ENCODE measurements at regions not wholly inside any gene's neighbourhood (a gene's known extent, or its start where the extent isn't known, plus 50 kb on each side); places are given as distances from the start of the nearest gene placed in this dataset.
"Not testable (repeated sequence)": the region's sequence is repeated elsewhere in the genome, so short reads cannot be mapped to it uniquely, and the experiment has no call there.

DNA sequence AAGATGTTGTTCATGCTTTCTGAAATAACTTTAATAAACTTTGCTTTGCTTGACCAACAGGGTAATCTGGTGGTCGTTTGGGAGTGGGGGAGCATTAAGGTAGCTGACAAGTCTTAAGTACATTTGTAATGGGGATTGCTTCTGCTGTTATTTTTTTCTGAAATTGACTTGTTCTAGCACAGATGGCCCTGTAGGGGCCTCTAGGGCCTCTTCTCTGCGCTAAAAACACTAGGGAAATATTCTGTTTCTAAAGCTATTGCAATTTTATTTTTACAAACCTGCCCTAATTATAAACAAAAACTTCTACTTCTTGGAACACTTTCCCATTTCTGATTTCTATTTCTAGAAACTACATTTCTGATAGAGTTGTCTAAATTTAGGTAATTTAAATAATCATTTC is 191.3 kb upstream of the KCNJ3 start:
- DNase-seq (ENCODE audit: low read depth): no peak

DNA sequence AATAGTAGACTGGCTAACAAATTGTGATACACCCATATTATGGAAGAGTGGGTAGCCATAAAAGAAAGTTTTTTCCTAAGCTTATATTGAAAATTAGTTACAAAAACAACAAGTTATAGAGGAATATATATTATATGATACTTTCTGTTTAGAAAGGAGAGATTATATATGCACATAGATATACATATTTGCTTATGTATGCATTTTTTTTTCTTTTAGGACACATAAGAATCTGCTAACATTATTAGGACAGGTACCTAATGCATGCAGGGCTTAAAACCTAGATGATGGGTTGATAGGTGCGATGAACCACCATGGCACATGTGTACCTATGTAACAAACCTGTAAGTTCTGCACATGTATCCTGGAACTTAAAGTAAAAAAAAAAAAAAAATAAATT is 179.6 kb upstream of the KCNJ3 start:
- no peak for DNase-seq (ENCODE audit: low read depth)

GRCh38 chr2:154520951-154521350 is 177.5 kb upstream of the KCNJ3 start:
- not testable (repeated sequence) for DNase-seq (ENCODE audit: low read depth)

DNA sequence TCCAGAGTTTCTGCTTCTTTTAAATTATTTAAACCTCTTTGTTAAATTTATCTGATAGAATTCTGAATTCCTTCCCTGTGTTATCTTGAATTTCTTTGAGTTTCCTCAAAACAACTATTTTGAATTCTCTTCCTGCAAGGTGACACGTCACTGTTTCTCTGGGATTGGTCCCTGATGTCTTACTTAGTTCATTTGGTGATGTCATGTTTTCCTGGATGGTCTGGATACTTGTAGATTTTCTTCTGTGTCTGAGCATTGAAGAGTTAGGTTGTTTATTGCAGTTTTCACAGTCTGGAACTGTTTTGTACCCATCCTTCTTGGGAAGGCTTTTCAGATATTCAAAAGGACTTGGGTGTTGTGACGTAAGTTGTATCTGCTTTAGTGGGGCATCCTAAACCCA is 172.3 kb upstream of the KCNJ3 start:
- no peak for DNase-seq (ENCODE audit: low read depth)

- no peak for DNase-seq (ENCODE audit: low read depth)
These were observed 170.5 kb upstream of the KCNJ3 start for GRCh38 chr2:154527962-154528361.

DNA sequence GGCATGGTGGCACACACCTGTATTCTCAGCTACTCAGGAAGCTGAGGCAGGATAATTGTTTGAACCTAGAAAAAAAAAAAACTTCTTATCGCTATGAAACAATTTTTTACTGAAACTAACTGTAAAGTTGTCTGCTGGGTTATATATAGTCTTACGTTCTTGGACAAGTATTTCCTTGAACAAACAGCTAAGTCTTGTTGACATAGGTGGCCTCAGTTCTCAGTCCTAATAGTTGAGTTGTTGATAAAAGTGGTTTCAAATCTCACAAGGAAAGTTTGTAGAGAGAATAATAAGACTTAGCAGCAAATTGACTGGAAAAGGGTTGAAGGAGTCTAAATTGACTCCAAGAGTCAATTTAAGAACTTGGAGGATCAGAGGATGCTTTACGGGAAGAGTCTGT is 166.5 kb upstream of the KCNJ3 start:
- no peak for DNase-seq (ENCODE audit: low read depth)

DNA sequence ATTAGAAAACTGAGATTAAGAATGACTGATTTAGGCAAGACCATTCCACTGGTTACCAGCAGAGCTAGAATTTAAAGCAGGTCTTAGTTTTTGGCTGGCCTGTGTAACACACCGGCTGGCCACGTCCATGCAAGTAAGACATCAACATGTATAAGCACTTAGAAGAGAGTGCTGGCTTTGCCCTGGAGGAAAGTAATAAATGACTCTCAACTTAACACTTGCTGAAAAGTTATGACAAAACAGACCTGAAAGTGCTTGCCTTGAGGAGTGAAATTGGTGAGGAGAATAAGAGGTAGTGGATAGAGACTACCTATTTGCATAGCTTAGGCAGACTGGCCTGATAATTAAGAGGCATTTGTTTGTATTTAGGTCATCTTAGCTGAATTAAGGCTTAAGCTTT is 165.7 kb upstream of the KCNJ3 start:
- DNase-seq (ENCODE audit: low read depth): no peak

DNA sequence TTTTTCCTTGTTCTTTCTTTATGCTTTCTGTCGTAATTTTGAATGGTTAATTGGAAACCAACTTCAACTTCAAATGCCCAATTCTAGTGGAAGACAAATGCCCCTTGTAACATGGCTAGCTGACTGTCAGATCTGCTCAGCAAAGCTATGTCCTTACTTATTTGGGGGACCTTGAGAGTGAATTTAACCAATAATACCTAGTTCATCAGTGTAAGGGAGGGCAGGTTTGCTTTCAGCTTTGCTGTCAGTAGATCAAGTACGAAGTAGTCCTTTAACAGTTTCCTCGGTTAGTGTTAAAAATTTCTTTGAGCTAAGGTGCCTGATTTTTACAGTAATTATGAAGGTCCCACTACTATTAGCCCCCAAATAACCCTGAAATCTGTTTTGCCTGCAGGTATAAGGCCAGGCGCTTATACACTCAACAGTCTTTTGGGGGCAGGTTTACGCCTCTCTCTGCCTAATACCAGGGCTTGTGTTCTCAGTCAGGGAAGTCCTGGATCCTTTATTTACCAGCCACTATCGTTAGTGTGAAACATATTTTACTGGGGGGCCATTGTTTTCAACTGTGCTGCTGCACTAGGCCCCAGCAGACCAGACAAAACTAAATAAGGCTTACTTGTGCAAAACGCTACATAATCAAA is 165.1 kb upstream of the KCNJ3 start:
- DNase-seq (ENCODE audit: low read depth): no peak

GRCh38 chr2:154537024-154537423 is 161.5 kb upstream of the KCNJ3 start:
- DNase-seq (ENCODE audit: low read depth): no peak

DNA sequence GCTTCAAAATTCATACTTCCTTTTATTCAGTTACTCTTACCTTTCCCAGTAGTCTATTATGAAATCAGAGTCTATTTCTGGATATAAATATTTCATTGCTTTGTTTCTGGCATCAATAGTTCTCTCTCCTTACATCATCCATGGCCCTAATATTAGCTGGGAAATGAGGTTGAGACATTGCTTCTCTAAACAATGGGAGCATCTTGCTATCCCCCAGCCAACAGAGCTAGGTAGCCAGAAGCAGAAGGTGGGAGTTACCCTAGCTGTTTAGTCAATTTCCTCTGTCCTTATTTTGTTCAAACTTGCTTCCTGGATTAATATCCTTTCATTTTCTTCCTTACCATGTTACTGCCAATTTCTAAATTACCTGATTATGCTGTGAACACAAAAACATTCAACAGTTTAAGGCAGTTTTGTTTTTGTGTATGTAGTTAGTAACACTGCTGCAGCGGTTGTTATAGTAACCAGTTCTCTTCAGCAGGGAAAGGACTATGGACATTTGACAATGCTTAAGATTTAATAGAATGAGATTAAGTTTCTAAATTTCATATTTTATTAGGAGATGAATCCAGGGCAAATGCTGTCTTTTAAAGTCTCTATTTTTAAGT is 160.5 kb upstream of the KCNJ3 start:
- peak; percentile 11 for DNase-seq (ENCODE audit: low read depth)

DNA sequence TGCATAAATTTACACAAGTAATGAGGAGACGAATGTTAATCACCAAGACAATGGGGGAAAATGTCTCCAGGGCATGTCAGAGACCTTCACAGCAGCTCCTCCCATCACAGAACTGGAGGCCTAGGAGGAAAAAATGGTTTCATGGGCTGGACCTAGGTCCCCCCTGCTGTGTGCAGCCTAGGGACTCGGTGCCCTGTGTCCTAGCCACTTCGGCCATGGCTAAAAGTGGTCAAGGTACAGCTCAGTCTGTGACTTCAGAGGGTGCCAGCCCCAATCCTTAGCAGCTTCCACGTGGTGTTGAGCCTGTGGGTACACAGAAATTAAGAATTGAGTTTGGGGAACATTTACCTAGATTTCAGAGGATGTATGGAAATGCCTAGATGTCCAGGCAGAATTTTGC is 152.2 kb upstream of the KCNJ3 start:
- no peak for DNase-seq (ENCODE audit: low read depth)

DNA sequence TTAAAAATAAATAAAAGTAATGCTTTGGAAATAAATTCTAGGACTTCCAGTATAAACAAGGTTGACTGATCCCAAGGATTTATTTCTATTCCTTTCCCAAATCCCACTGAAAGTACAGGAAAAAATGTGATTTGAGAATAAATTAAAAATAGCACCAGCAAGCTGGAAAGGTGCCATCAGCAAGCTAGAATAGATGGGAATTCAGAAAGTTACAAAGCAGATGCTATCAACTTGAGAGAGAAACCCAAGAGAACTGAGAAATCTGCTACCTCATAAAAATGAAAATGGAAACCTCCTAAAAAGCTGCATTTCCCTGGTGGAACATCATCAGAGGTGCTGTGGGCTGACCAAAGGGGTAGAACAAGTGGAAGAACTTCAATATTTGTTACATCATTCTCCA is 148.6 kb upstream of the KCNJ3 start:
- no peak for DNase-seq (ENCODE audit: low read depth)

GRCh38 chr2:154551649-154552048 is 146.8 kb upstream of the KCNJ3 start:
- DNase-seq (ENCODE audit: low read depth): no peak

DNA sequence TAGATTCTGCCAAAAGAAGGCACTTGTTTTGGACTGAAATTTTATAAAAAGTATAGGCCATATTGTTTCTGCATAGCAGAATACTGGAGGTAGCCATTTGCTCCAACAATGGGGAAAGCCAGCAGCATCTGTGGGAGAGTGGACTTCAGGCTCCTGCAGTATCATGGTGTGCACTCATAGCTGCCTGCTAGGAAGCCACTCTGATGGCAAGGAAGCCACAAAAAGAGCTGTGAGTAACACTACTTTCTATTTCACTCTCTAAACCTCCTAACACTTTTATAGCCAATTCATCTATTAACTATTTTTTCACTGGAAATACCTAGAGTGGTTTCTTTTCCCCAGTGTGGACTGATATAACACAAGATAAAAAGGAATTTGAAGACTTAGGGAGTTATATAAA is 144.4 kb upstream of the KCNJ3 start:
- no peak for DNase-seq (ENCODE audit: low read depth)

GRCh38 chr2:154555710-154556109 is 142.8 kb upstream of the KCNJ3 start:
- no peak for DNase-seq (ENCODE audit: low read depth)

GRCh38 chr2:154556146-154556545 is 142.3 kb upstream of the KCNJ3 start:
- no peak for DNase-seq (ENCODE audit: low read depth)

- no peak for DNase-seq (ENCODE audit: low read depth)
These were observed 141.9 kb upstream of the KCNJ3 start for GRCh38 chr2:154556607-154557006.

GRCh38 chr2:154557906-154558305 is 140.6 kb upstream of the KCNJ3 start:
- DNase-seq (ENCODE audit: low read depth): no peak

DNA sequence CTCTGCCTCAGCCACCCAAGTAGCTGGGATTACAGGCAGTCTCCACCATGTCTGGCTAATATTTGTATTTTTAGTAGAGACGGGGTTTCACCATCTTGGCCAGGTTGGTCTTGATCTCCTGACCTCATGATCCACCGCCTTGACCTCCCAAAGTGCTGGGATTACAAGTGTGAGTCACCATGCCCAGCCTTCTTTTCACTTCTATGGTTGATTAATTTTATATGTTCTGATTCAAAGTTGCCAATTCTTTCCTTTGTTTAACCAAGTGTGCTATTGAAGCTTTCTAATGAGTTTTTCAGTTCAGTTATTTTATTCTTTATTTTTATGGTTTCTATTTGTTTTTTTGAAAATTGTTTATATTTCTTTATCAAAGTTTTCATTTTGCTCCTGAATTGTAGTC is 133.1 kb upstream of the KCNJ3 start:
- no peak for DNase-seq (ENCODE audit: low read depth)

DNA sequence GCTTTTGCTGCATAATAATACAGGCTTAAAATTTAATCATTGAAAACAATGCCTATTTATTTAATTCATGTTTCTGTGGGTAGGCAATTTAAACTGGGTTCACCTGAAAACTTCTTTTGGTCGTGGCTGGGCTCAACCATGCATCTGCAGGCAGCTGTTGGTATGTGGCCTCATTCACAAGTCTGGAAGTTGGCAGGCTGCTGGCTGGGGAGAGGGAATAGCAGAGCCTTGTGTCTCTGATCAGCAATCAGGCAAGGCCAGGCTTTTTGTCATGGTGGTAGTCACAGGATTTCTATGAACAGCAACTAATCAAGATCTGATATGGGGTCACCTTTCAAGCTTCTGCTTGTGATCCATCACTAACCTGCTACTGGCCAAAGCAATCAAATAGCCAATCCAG is 130.1 kb upstream of the KCNJ3 start:
- no peak for DNase-seq (ENCODE audit: low read depth)

GRCh38 chr2:154570501-154570900 is 128.0 kb upstream of the KCNJ3 start:
- DNase-seq (ENCODE audit: low read depth): no peak

- not testable (repeated sequence) for DNase-seq (ENCODE audit: low read depth)
These were observed 121.8 kb upstream of the KCNJ3 start for GRCh38 chr2:154576699-154577098.

DNA sequence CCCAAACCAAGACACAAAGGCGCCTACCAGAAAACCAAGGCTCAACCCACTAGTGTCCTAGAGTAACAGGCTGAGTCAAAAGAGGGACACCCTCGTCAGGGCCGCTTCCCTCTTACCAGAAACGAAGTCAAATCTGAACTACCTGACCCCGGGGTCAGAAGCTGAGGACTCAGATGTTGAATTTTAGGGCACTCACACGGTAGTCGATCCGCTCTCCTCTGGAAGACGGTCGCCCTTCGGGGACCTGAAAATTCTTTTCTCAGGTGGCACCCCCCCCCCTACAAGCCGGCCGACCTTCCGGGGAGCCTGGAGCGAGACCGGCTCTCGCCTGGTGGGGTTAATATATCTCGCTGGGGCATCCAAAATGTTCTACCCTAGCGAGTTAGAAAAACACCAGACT is 121.1 kb upstream of the KCNJ3 start:
- DNase-seq (ENCODE audit: low read depth): no peak

- no peak for DNase-seq (ENCODE audit: low read depth)
These were observed 117.7 kb upstream of the KCNJ3 start for GRCh38 chr2:154580767-154581166.

Data from forelimb muscle (tissue), 1 donor.